Non-pigmented ciliary epithelial cell (primary cell): ENCODE measurements at regions not wholly inside any gene's neighbourhood (a gene's known extent, or its start where the extent isn't known, plus 50 kb on each side); places are given as distances from the start of the nearest gene placed in this dataset.

Experiments
- DNase-seq: peaks from one replicate; pipeline ENCODE4 v3.0.0-alpha.2; 2010; ENCODE audit warnings: low read depth

DNA sequence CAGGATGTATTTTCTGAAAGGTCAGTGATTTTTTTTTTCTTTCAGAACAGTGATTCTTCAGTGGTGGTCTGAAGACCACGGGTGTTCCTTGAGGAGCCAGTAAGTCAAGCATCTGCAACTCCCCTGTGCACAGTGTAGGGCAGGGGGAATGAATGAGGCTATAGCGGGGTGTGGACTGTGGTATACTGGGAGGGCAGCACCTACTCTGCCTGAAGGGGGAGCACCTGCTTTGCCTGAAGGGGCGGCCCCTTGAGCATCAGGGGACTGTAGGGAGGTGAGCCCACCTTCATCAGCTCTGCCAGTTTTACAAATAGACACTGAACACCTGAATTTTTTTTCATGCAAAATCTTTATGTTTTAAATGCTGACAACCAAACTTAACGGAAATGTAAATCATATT lies 77.5 kb upstream of the RIPOR2 start:
- DNase-seq = no peak

DNA sequence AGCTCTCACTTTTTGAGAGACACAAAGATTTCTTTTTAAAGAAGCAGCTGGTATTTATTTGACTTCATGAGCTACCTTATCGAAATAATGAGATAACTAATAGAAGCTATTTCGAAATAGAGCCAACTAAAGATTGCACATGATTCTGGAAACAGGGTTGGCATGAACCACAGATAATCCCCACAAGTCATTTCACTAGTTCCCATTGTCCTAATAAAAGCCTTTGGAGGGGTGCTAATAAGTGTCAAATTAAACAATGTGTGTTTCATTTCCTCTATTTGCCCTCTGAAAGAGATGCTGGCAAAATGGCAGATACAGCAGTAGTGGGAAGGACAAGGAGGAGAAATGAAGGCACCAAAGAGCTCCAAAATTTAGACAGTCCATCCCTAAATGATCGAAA lies 78.6 kb upstream of the RIPOR2 start:
- no peak for DNase-seq

DNA sequence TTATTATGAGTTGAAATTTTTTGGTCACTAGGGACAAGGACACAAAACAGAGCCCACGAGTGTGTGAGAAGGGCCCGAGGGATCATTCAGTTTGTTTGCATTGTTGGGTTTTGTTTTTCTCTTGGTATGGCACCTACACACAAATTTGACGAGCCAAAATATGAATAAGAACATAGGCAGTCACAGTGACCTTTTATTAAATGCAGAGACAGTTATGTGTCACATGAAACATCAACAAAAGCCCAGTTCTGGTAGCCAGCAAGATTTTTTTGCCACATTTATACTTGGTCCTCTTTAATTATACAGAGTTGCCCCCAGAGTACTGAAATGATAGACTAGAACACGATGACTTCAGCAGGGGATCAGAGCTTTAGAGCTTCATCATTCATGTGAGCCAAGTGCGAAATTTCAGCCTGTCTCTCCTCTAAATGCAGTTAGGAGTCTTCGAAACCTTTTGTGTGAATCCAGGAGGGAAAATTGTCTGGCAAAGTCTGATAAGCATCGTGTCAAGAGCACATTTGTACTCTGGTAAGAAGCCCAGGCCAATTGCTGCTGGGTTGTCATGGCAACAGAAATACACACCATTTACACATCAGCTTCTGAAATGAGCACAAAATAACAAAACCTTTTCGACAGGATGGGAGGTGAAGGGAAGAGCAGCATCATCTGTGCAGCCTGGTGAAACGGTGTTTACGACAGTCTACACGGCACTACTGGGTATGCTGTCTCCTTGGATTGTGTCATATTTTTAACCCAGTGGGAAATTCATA lies 79.2 kb upstream of the RIPOR2 start:
- DNase-seq = no peak

DNA sequence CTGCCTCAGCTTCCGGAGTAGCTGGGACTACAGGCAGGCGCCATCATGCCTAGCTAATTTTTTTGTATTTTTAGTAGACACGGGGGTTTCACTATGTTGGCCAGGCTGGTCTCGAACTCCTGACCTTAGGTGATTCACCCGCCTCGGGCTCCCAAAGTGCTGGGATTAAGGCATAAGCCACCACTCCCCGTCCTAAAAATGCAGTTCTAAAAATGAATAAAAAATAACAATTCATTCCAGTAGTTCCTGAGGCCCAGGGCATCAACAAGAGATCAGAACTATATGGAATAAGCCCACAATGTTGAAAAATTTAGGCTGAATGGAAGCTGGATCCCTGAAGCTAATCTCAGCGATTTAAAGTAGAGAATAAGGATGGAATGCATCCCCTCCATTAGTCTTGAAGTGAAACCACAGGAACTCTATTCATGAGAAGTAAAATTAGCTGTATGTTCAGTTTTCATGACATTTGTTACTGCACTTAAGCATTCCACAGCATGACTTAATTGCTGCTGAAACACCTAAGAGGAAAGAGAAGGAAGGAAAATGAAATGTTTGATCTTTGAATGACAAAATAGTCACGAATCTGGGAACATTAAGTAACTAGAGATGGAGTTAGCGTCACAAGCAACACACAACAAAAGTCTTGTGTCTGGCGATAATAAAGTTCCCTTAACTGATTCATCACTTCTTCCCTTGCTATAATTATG lies 80.4 kb upstream of the RIPOR2 start:
- no peak for DNase-seq

DNA sequence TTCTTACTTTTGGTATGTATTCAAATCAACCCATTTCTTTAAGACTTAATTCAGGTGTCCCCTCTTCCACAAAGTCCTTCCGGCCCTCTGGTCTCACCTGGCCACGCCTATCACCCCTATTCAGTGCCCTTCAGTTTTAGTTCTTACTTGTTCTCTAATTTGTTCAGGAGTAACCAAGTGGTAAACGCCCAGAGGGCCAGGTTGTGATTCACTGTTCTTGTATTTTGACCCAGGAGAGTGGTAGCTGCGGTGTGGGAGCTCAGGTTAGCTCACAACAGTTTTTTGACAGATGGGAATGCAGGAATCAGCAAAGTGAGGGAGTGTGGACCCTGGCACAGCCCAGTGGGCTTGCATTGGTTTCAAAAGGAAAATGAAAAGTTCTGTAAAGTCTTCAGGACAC lies 81.7 kb upstream of the RIPOR2 start:
- no peak for DNase-seq

DNA sequence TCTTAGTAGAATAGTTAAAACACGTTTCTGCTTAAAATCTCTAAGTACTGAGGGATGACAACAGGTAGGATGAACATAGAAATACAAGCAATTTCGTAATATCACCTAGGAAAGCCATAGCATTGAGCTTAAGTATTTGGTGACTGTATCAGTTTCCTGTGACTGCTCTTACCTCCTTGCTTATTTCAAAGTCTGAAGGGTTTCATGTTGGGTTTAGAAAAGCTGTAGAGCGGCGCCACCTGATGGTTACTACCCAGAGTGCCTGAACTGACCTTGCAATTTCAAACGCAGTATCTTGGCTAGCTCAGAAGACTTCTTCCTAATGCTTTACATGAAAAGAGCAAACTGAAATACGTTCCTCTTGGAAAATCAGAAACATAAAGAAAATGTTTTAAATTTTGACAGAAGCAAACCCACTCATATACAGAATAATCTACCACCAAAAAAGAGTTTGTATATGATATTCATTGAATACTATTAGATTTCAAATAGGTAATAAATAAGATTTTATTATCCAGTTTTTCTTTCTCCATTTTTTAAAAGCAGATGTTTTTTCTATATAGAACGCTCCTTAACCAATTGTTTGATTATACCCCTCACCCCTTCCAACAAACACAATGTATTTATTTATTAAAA lies 82.3 kb upstream of the RIPOR2 start:
- DNase-seq = no peak

DNA sequence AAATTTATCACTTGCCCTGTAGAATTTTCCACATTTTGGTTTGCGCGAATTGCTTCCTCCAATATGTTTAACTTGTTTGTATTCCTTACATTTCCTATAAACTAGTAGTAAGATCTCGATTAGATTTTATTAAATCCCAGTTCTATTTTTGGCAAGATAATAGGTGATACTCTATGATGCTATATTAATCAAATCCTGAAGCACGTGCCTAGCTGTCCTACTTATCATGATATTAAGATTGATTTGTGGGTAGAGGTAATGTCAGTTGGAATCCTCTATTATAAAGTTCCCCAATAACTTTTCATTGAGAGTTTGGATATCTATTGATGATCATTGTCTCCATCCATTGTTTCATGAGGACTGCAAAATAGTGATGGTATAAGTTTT lies 82.8 kb upstream of the RIPOR2 start:
- DNase-seq = no peak

DNA sequence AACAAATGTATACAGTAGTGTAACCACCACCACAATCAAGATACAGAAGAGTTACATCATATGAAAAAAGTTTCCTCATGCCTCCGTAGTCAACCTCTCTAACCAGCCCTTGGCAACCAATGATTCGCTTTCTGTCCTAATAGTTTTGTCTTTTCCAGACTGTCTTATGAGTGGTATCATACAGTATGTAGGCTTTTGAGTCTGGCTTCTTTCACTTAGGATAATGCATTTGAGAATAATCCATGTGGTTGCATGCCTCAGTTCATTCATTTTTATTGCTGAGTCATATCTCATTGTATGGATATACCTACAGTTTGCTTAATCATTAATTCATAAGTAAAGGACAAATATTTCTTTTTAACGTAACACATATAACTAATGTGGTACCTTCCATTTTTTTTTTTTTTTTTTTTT lies 86.4 kb upstream of the RIPOR2 start:
- DNase-seq = no peak

DNA sequence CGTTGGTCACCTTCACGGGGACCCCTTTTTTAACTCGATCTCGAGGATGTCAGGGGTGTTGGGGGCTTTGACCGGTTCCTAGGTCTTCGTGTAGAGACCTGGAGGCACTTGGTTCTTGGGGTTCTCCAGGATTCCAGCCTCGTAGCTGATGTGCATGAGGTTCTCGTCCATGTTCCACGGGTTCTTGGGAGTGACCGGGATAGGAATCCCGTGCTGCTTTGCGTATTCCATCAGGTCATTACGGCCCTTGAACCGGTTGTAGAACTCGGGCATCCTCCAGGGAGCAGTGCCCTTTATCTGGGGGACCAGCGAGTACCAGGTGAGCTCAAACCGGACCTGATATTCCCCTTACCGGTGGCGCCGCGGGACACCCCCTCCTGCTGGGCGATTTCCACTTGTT lies 88.0 kb upstream of the RIPOR2 start:
- DNase-seq = no peak

DNA sequence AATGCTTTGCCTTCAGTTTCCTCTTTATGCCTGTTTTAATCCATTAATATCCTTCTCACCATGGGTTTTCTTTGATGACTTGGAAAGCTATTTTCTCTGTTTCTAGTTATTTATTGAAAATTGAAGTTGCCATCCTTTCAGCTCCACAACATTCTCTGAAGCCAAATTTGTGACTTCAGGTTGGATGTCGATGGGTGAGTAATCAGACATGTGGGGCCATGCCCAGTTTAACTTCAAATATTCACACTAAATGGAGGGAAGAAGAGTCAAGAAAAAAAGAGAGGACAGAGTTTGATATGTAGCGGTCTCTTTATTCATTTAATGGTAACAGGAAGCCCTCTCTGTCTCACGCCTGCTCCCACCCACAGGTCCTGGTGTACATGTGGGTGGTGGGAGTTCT lies 89.1 kb upstream of the RIPOR2 start:
- no peak for DNase-seq

DNA sequence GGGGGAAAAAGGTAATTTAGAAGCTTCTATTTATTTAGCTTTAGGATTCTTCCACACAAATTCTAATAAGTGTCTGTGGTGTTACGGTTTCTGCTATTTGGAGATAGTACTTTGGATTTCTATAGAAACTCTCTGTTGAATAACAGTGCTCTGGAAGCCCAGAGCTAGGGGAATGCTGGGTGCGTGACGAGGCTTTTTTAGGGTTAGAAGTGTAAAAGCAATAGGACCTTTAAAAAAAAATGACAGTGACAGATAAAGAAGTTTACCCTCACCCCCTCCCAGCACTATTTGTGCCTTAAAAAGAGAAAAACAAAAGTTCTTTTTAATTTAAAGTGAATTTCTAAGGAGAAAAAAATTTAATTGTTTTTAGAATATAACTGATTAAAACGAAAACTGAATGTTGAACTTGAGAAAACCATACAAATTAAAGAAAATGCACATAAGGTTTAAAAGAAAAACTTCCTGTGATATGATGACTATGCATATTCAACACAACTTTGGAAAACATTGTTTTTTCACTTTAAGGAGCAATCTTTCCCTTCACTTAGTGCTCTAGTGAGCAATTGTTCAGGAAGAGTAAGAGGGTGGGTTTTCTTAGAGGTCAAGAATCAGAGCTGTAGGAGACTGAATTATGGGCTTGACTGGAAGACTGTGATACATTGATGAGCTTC lies 89.6 kb upstream of the RIPOR2 start:
- no peak for DNase-seq

DNA sequence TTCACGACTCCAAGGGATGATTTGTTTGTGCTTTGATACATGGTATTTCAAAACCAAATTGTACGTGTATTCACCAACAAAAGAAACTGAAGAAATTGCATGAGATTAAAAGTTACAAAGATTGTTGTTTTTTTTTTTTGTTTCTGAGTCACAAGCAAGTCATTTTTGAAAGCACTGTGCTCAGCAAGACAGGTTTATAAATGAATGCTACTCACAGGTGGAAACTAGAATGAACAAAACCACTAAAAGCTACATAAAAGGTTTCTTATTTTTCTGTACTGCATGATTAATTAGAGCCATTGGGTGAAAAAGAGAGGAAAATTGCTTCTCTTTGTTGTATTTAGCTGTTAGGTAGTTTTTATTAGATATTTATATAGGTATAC lies 90.2 kb upstream of the RIPOR2 start:
- no peak for DNase-seq

DNA sequence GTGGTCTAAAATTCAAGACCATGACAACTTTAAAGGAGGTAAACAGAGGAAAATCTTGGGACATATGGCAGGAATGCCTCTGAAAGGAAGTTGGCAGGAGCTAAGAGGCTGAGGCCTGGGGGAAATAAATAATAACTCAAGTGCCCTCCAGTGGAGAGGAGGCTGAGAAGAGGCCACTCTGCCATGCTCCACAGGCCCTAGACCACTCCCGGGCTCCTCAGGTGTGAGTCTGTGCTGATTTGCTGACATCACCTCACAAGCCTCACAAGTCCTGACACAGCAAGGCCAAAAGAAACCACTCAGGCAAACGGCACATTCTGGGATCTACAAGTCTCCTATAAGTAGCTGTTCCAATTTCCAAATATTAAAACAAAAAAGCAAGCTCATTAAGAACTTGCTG lies 91.0 kb upstream of the RIPOR2 start:
- no peak for DNase-seq

DNA sequence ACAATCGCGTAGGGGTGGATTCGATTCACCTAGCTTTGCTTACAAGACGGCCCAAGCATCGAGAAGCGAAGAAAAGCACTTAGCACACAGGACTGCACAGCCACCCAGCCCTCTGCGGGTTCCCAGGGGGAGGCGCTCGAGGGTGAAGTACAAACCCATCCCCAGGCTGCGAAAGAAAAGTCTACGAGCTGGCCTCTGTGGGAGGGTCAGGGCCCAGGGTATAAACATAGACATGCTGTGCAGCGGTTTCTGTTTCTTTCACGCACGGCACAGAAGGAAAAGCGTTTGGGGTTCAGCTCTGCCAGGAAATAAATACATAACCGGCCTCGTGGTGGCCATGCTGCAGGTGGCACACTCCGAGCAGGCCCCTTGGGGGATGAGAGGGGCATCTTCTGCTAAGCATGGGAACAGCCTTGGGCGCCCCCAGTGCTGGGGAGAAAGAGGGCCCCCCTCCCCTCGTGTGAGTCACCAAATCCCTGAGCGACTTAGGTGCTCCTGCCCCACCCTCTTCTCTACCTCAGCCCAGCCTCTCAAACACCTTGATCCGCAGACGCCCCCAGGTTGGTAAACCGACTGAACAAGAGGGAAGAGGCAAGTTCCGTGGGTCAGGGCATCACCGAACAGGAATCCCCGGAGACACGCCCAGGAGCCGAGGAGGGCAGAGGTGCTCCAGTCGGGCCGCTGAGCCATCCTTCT lies 91.6 kb upstream of the RIPOR2 start:
- DNase-seq = no peak

DNA sequence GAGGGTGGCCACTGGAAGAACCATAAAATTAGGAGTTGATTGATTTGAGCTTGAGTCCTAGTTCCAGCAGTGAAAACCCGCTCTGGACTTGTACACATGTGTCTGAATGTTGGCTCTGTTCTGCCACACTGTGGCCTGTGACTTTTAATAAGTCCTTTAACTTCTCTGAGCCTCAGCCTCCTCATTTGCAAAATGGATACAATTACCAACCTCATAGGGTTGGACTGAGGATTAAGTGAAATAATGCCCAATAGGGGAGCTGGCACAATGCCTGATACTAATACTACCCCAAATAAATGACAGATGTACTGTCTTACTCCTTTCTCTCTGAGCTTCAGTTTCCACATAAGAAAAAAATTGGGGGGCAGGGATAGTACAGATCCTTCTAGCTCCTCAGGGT lies 92.6 kb upstream of the RIPOR2 start:
- no peak for DNase-seq

DNA sequence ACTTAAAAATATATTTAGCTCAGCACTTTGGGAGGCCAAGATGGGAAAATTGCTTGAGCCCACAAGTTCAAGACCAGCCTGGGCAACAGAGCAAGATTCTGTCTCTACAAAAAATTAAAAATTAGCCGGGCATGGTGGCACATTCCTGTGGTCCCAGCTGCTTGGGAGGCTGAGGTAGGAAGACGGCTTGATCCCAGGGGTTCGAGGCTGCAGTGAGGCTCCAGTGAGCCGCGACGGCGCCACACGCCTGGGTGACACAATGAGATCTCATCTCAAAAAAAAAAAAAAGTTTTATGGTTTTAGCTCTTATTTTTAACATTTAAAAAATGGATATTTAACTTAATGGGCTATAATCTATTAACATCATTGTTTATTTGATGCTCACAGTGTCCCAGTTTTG lies 97.2 kb upstream of the RIPOR2 start:
- DNase-seq = no peak

DNA sequence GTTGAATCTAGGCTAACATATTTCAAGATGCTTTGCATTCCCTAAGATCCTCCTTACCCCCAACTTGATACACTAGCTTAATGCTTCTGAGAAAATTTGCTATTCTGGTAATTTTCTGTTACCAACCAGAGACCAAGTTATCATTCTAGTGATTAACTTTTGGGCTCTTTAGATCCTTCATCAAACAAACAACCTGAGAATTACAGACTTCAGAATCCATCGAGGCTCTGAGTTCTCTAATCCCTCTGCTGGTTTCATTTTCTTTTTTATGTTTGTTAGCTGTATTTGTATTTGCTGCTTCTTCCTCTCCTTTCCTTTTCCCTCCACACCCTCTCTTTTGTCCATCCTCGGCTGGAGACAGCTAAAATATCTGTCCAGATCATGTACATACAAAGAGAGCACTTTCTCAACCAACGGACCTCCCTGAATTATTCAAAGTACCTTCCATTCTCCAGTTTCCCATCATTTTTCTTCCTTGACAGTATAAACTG lies 98.7 kb upstream of the RIPOR2 start:
- DNase-seq = no peak

DNA sequence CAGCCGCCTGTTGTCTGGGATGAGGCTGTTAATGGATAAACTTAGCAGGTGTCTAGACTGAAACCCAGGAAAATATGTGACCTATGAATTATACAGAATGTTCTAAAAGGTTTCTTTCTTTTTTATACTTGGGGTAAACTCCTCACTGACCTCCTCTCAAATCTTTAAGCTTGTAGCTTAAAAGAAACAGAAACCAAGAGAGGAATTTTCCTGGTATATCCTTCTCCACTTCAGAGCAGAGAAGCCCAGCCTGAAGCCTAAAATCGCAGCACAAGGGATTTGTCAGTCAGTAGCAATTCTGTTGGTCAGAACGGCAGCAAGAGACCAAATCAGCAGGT lies 99.4 kb upstream of the RIPOR2 start:
- DNase-seq = no peak

DNA sequence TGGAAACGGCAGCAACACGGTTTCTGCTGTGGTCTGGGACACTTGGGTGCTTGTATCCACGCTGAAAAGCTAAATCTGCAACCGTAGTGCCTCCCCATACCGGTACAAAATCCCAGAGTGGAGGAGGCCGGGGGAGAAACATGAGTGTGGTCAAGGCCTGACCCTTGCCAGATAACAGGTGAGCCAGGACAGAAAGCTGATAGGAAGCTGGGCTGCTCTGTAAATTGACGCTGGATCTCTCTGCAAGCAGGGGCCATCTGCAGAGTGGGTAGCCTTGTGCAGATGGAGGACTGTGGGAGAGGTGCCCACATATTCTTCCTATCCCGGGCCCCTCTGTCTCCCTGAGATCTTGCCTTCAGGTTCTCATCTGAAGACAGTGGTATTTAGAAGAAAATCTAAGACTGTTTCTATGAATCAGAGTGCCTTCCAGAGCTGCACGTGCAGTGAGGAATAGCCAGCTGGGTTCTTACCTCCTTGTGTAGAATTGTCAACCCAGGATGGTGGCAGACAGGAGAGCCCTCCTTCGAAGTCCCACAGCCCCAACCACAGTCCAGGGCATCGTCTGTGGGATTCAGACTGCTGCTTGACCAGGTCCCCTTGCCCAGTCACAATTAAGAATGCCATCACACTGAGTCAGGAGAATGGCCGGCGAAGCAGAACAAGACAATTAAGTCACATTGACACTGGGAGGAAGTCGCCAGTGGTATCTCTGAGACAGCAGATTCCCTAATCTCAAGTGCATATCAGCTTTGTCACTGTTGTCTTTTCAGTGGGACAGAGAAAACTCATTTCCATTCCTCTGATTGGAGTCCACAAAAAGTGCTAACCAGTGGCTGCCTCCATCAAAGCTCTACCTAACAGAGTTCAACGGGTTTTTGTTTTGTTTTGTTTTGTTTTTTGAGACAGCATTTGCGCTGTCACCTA lies 100.0 kb upstream of the RIPOR2 start:
- no peak for DNase-seq

DNA sequence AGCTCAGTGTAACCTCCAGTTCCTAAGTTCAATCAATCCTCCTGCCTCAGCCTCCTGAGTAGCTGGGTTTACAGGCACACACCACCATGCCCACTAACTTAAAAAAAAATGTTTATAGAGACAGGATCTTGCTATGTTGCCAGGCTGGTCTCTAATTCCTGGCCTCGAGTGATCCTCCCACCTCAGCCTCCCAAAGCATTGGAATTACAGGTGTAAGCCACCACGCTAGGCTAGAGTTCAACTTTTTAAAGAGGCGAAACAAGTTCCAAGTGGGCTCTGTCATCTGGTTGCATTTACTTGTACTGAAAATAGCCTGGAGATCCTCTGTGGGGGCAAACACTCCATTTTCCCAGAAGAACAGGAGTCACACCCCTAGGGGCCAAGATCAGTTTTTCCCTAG lies 100.7 kb upstream of the RIPOR2 start:
- DNase-seq = no peak

DNA sequence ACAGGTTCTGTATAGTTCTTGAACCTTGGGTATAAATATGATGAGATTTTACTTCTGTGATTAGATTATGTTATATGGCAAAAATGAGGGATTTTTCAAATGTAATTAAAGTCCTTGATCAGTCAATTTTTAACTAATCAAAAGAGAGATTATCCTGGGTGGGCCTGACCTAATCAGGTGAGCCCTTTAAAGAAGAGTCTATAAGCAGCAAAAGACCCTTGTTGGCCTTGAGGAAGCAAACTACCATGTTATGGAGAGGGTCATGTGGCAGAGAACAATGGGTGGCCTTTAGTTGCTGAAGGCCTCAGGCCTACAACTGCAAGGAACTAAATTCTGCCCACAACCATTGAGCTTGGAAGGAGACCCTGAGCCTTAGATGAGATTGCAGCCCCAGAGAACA lies 102.5 kb upstream of the RIPOR2 start:
- no peak for DNase-seq
